OCI-LY7 (cell line): ENCODE measurements at regions not wholly inside any gene's neighbourhood (a gene's known extent, or its start where the extent isn't known, plus 50 kb on each side); places are given as distances from the start of the nearest gene placed in this dataset.

ENCODE experiments used
- EZH2phosphoT487 ChIP-seq: fragments of 200-600 bp; sonication (generic); IDR thresholded peaks from 2 replicates; pipeline ENCODE4 v1.6.1; 2018; ENCODE audit warnings: low read depth, borderline replicate concordance, mild to moderate bottlenecking, mixed run types, antibody characterized with exemption, low read length, moderate library complexity, mixed read lengths
- TF ChIP-seq, protein P1 (sequence below): fragments of 200-600 bp; sonication (generic); conservative IDR thresholded peaks from 2 replicates; pipeline ENCODE4 v1.5.1; 2014; ENCODE audit warnings: mild to moderate bottlenecking, antibody characterized with exemption, low read length, moderate library complexity, mixed read lengths

DNA sequence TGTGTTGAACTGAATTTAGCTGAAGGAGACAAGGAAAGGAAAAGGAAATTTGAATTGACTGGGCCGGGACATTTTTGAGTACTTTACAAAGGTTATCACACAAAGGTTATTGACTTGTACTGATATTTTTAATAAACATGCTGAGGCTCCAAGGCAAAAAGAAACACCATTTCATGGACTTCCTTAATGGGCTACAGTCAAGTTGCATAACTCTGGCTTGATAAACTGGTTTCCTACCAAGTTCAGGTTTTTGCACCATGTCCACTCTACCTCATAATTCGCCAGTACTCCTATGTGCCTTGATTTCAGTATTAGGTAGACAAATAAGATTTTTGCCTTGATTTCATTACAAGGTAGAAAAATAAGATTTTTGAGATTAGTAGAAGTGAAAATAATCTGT is 65.8 kb upstream of the FUT9 start:
- TF ChIP-seq, protein P1, sequence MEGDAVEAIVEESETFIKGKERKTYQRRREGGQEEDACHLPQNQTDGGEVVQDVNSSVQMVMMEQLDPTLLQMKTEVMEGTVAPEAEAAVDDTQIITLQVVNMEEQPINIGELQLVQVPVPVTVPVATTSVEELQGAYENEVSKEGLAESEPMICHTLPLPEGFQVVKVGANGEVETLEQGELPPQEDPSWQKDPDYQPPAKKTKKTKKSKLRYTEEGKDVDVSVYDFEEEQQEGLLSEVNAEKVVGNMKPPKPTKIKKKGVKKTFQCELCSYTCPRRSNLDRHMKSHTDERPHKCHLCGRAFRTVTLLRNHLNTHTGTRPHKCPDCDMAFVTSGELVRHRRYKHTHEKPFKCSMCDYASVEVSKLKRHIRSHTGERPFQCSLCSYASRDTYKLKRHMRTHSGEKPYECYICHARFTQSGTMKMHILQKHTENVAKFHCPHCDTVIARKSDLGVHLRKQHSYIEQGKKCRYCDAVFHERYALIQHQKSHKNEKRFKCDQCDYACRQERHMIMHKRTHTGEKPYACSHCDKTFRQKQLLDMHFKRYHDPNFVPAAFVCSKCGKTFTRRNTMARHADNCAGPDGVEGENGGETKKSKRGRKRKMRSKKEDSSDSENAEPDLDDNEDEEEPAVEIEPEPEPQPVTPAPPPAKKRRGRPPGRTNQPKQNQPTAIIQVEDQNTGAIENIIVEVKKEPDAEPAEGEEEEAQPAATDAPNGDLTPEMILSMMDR = no peak
- TF ChIP-seq EZH2phosphoT487 = no peak
